ENCODE measurements at regions not wholly inside any gene's neighbourhood (a gene's known extent, or its start where the extent isn't known, plus 50 kb on each side); places are given as distances from the start of the nearest gene placed in this dataset.
"Not testable (repeated sequence)": the region's sequence is repeated elsewhere in the genome, so short reads cannot be mapped to it uniquely, and the experiment has no call there.

GRCh38 chr22:33144721-33145120 is 86.5 kb upstream of the SYN3 start:
- H3K4me3 ChIP-seq (ENCODE audit: control insufficient read depth, low read depth, low read length) = no peak overlapping the region
- no peak for TF ChIP-seq CTCF (conservative IDR thresholded peaks at IDR 0.05; ENCODE audit: control insufficient read depth, insufficient read depth, low read depth, low read length)
- no peak for DNase-seq (ENCODE audit: low read depth)

GRCh38 chr22:33142282-33143055 is 84.3 kb upstream of the SYN3 start:
- no peak for TF ChIP-seq CTCF (conservative IDR thresholded peaks at IDR 0.05; ENCODE audit: control insufficient read depth, insufficient read depth, low read depth, low read length)
- DNase-seq (ENCODE audit: low read depth) = no peak
- no peak overlapping the region for H3K4me3 ChIP-seq (ENCODE audit: control insufficient read depth, low read depth, low read length)

GRCh38 chr22:33139937-33140336 is 81.8 kb upstream of the SYN3 start:
- no peak overlapping the region for H3K4me3 ChIP-seq (ENCODE audit: control insufficient read depth, low read depth, low read length)
- DNase-seq (ENCODE audit: low read depth) = no peak
- no peak for TF ChIP-seq CTCF (conservative IDR thresholded peaks at IDR 0.05; ENCODE audit: control insufficient read depth, insufficient read depth, low read depth, low read length)

GRCh38 chr22:33138333-33138732 is 80.2 kb upstream of the SYN3 start:
- not testable (repeated sequence) for H3K4me3 ChIP-seq (ENCODE audit: control insufficient read depth, low read depth, low read length); DNase-seq (ENCODE audit: low read depth)

- H3K4me3 ChIP-seq (ENCODE audit: control insufficient read depth, low read depth, low read length) = no peak overlapping the region
- no peak for DNase-seq (ENCODE audit: low read depth)
- TF ChIP-seq CTCF (conservative IDR thresholded peaks at IDR 0.05; ENCODE audit: control insufficient read depth, insufficient read depth, low read depth, low read length) = no peak
Observed at GRCh38 chr22:33130473-33130872, 72.3 kb upstream of the SYN3 start.

- DNase-seq (ENCODE audit: low read depth) = no peak
- H3K4me3 ChIP-seq (ENCODE audit: control insufficient read depth, low read depth, low read length) = no peak overlapping the region
- TF ChIP-seq CTCF (conservative IDR thresholded peaks at IDR 0.05; ENCODE audit: control insufficient read depth, insufficient read depth, low read depth, low read length) = no peak
Observed at GRCh38 chr22:33129621-33130020, 71.4 kb upstream of the SYN3 start.

GRCh38 chr22:33126881-33127280 is 68.7 kb upstream of the SYN3 start:
- peak; percentile 18 for DNase-seq (ENCODE audit: low read depth)
- no peak for TF ChIP-seq CTCF (conservative IDR thresholded peaks at IDR 0.05; ENCODE audit: control insufficient read depth, insufficient read depth, low read depth, low read length)
- no peak overlapping the region for H3K4me3 ChIP-seq (ENCODE audit: control insufficient read depth, low read depth, low read length)
